Stimulated activated naive CD8-positive, alpha-beta T cell treated with anti-CD3 and anti-CD28 coated beads, Interleukin-15, amount 100 ng/mL, for 72 hours (primary cell): ENCODE measurements at regions not wholly inside any gene's neighbourhood (a gene's known extent, or its start where the extent isn't known, plus 50 kb on each side); places are given as distances from the start of the nearest gene placed in this dataset.
"Not testable (repeated sequence)": the region's sequence is repeated elsewhere in the genome, so short reads cannot be mapped to it uniquely, and the experiment has no call there.

Experiments
- ATAC-seq: fragments of 150-1000 bp; cut with Tn5 transposase; 2 replicates; pipeline ENCODE4 v1.10.0; 2021; ENCODE audit warnings: mild to moderate bottlenecking, moderate library complexity
- DNase-seq, 2 donors: peaks; one replicate each; pipeline ENCODE4 v3.0.0; 2021 to 2022
- H3K27ac Mint-ChIP-seq, 2 donors: one replicate each; pipeline ENCODE4 v1.8.0; 2022; ENCODE audit warnings: mild to moderate bottlenecking in 2 of 2, mixed read lengths in 2 of 2, moderate library complexity in 2 of 2
- H3K27me3 Mint-ChIP-seq: one replicate; pipeline ENCODE4 v1.8.0; 2022; ENCODE audit warnings: mixed read lengths
- H3K4me1 Mint-ChIP-seq: one replicate; pipeline ENCODE4 v1.8.0; 2022; ENCODE audit warnings: mild to moderate bottlenecking, mixed read lengths
- H3K4me3 Mint-ChIP-seq, 2 donors: one replicate each; pipeline ENCODE4 v1.8.0; 2022; ENCODE audit warnings: mild to moderate bottlenecking in 2 of 2, mixed read lengths in 2 of 2, moderate library complexity in 1 of 2
- H3K9me3 Mint-ChIP-seq, 2 donors: one replicate each; pipeline ENCODE4 v1.8.0; 2022; ENCODE audit warnings: mixed read lengths in 2 of 2

DNA sequence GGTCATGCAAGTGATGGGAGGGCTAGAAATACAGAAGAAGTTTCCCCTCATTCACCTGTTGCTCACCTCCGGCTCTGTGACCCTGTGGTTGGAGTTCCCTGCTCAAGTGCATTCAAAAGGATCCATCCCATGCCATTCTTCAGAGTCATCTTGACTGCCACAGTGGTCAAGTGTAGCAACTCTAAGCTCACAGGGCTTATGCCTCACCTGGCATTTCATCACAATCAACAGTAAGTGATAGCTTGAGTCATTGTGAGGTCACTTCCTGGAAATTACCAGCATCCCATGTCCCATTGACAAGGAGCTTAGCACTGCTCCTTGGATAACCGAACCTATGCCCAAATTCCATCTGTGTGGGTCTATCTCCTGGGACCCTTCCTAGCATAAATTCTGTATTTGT, 55.6 kb downstream of the OR4C45 start:
- H3K9me3 Mint-ChIP-seq: peaks cover 16 to 25% of the 10 kb centered on the region in 2 donors
- H3K27me3 Mint-ChIP-seq: no peaks in the 10 kb centered on the region
- no peaks in the 10 kb centered on the region for H3K4me1 Mint-ChIP-seq
- no peak overlapping the region for H3K27ac Mint-ChIP-seq
- no peak for ATAC-seq
- H3K4me3 Mint-ChIP-seq: no peak overlapping the region
- DNase-seq: no peak

DNA sequence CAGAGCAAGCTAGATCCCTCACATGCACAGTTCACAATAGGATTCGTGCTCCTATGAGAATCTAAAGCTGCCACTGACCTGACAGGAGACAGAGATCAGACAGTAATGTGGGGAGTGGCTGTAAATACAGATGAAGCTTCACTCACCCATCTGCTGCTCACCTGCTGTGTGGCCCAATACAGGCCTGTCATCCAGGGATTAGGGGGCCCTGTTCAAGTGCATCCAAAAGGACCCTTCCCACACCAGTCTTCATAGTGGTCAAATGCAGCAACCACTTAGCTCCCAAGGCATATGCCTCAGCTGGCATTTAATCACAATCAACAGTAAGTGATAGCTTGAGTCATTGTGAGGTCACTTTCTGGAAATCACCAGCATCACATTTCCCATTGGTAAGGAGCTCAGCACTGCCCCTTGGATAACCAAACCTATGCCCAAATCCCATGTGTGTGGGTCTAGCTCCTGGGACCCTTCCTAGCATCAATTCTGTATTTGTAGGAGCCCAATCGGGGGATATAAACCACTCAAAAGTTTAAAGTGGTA, 65.6 kb downstream of the OR4C45 start:
- no peak for DNase-seq
- Mint-ChIP-seq H3K27me3 (no peaks in the 10 kb centered on the region), H3K27ac (no peak overlapping the region), H3K9me3 (peaks cover 9 to 11% of the 10 kb centered on the region in 2 donors), H3K4me1 (no peaks in the 10 kb centered on the region), H3K4me3 (no peak overlapping the region)
- ATAC-seq: no peak

GRCh38 chr11:50102916-50103315, 70.2 kb downstream of the OR4C45 start:
- no peak overlapping the region for H3K4me3 Mint-ChIP-seq
- DNase-seq (no peak), ATAC-seq (no peak)
- H3K4me1 Mint-ChIP-seq: no peaks in the 10 kb centered on the region
- peaks cover 0 to under 1% of the 10 kb centered on the region in 2 donors for H3K9me3 Mint-ChIP-seq
- no peaks in the 10 kb centered on the region for H3K27me3 Mint-ChIP-seq
- no peak overlapping the region for H3K27ac Mint-ChIP-seq

- not testable (repeated sequence) for DNase-seq, H3K4me1 Mint-ChIP-seq, ATAC-seq, H3K4me3 Mint-ChIP-seq, H3K27ac Mint-ChIP-seq, H3K27me3 Mint-ChIP-seq
- peaks cover 8 to 29% of the 10 kb centered on the region in 2 donors for H3K9me3 Mint-ChIP-seq
Measured at GRCh38 chr11:50140686-50141085, 108.0 kb downstream of the OR4C45 start.

- DNase-seq, H3K27ac Mint-ChIP-seq, H3K4me1 Mint-ChIP-seq, H3K27me3 Mint-ChIP-seq, ATAC-seq, H3K4me3 Mint-ChIP-seq: not testable (repeated sequence)
- H3K9me3 Mint-ChIP-seq: peaks cover 30 to 51% of the 10 kb centered on the region in 2 donors
Measured at GRCh38 chr11:50146308-50146707, 113.6 kb downstream of the OR4C45 start.

GRCh38 chr11:50147946-50148345, 115.3 kb downstream of the OR4C45 start:
- peaks cover 35 to 58% of the 10 kb centered on the region in 2 donors for H3K9me3 Mint-ChIP-seq
- H3K27me3 Mint-ChIP-seq, DNase-seq, H3K4me1 Mint-ChIP-seq, H3K4me3 Mint-ChIP-seq, ATAC-seq, H3K27ac Mint-ChIP-seq: not testable (repeated sequence)

GRCh38 chr11:50155508-50155907, 122.8 kb downstream of the OR4C45 start:
- DNase-seq (no peak), ATAC-seq (no peak)
- Mint-ChIP-seq H3K27ac (no peak overlapping the region), H3K9me3 (peaks cover 30 to 51% of the 10 kb centered on the region in 2 donors), H3K4me1 (no peaks in the 10 kb centered on the region), H3K4me3 (no peak overlapping the region), H3K27me3 (no peaks in the 10 kb centered on the region)

GRCh38 chr11:50164050-50164449, 131.4 kb downstream of the OR4C45 start:
- ATAC-seq: no peak

GRCh38 chr11:50169634-50170033, 137.0 kb downstream of the OR4C45 start:
- Mint-ChIP-seq H3K4me1 (no peaks in the 10 kb centered on the region), H3K27me3 (no peaks in the 10 kb centered on the region), H3K4me3 (no peak overlapping the region), H3K27ac (no peak overlapping the region), H3K9me3 (peaks cover 8 to 23% of the 10 kb centered on the region in 2 donors)
- ATAC-seq (no peak), DNase-seq (no peak)

More at GRCh38 chr11:50164050-50164449, 131.4 kb downstream of the OR4C45 start:
- no peak for DNase-seq
- Mint-ChIP-seq H3K9me3 (peaks cover 14 to 42% of the 10 kb centered on the region in 2 donors), H3K4me1 (no peaks in the 10 kb centered on the region), H3K4me3 (no peak overlapping the region), H3K27ac (no peak overlapping the region), H3K27me3 (no peaks in the 10 kb centered on the region)

GRCh38 chr11:50170115-50170514, 137.4 kb downstream of the OR4C45 start:
- DNase-seq (no peak), ATAC-seq (no peak)
- no peaks in the 10 kb centered on the region for H3K27me3 Mint-ChIP-seq
- no peaks in the 10 kb centered on the region for H3K4me1 Mint-ChIP-seq
- H3K9me3 Mint-ChIP-seq: peaks cover 8 to 23% of the 10 kb centered on the region in 2 donors
- H3K27ac Mint-ChIP-seq: no peak overlapping the region
- no peak overlapping the region for H3K4me3 Mint-ChIP-seq

DNA sequence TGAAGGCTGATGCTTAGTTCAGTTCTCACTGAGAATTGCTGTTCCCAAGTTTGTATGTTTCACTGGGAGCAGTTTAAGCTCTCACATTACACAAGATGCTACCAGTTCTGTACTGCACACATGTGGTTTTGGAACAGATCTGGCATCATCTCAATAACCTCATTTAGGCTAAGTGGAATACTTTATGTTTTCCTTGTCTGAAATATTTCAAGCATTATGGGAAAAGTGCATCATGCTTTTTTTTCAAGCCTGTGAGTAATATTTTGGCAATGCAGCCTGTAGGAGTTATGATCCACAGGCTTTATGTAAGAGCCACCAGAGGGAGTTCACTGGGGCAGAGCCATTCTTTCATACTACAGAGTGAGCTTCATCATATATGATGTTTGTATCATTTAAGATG, 141.5 kb downstream of the OR4C45 start:
- H3K9me3 Mint-ChIP-seq: peaks cover 0 to 17% of the 10 kb centered on the region in 2 donors
- peak; percentile 76 for ATAC-seq
- H3K4me3 Mint-ChIP-seq: no peak overlapping the region
- no peak for DNase-seq
- no peak overlapping the region for H3K27ac Mint-ChIP-seq
- H3K4me1 Mint-ChIP-seq: no peaks in the 10 kb centered on the region
- H3K27me3 Mint-ChIP-seq: no peaks in the 10 kb centered on the region

GRCh38 chr11:50174975-50175374, 142.3 kb downstream of the OR4C45 start:
- Mint-ChIP-seq H3K4me3 (no peak overlapping the region), H3K27me3 (no peaks in the 10 kb centered on the region), H3K4me1 (no peaks in the 10 kb centered on the region), H3K9me3 (peaks cover 0 to 9% of the 10 kb centered on the region in 2 donors), H3K27ac (no peak overlapping the region)
- DNase-seq (no peak), ATAC-seq (no peak)

DNA sequence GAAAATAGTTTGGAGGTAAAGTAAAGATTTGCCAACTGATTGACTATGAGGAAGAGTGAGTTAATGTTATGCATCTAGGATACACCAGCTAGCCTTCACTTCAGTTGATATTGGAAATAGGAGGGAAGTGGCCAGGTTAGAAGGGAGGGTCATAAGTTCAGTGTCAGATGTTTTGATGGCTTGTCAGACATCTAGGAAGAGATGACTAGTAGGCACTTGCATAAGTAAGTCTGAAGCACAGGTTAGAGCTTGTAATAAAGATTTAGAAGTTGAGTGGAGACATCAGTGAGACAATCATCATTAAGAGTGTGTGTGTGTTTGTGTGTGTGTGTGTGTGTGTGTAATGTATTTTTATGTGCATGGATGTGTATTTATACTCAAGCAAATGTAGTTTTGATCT, 146.1 kb downstream of the OR4C45 start:
- ATAC-seq: peak; percentile 72
- no peak for DNase-seq
- Mint-ChIP-seq H3K4me3 (no peak overlapping the region), H3K9me3 (peaks cover 0 to 7% of the 10 kb centered on the region in 2 donors), H3K27ac (no peak overlapping the region), H3K4me1 (no peaks in the 10 kb centered on the region), H3K27me3 (no peaks in the 10 kb centered on the region)

GRCh38 chr11:50181334-50181733, 148.7 kb downstream of the OR4C45 start:
- Mint-ChIP-seq H3K4me3 (no peak overlapping the region), H3K27ac (no peak overlapping the region), H3K9me3 (peaks cover 8 to 17% of the 10 kb centered on the region in 2 donors), H3K27me3 (no peaks in the 10 kb centered on the region), H3K4me1 (no peaks in the 10 kb centered on the region)
- ATAC-seq (no peak), DNase-seq (no peak)

- Mint-ChIP-seq H3K4me3 (no peak overlapping the region), H3K27ac (no peak overlapping the region), H3K4me1 (no peaks in the 10 kb centered on the region), H3K9me3 (peaks cover 8 to 17% of the 10 kb centered on the region in 2 donors), H3K27me3 (no peaks in the 10 kb centered on the region)
- ATAC-seq (no peak), DNase-seq (no peak)
Measured at GRCh38 chr11:50182486-50182885, 149.8 kb downstream of the OR4C45 start.

DNA sequence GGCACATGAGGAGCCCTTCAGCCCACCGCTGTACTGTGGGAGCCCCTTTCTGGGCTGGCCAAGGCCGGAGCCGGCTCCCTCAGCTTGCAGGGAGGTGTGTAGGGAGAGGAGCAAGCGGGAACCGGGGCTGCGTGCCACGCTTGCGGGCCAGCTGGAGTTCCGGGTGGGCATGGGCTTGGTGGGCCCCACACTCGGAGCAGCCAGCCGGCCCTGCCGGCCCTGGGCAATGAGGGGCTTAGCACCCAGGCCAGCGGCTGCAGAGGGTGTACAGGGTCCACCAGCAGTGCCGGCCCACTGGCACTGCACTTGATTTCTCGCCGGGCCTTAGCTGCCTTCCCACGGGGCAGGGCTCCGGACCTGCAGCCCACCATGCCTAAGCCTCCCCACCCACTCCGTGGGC, 150.5 kb downstream of the OR4C45 start:
- H3K27me3 Mint-ChIP-seq, DNase-seq, H3K4me1 Mint-ChIP-seq, H3K4me3 Mint-ChIP-seq, H3K27ac Mint-ChIP-seq, ATAC-seq: not testable (repeated sequence)
- H3K9me3 Mint-ChIP-seq: peaks cover 8 to 15% of the 10 kb centered on the region in 2 donors

DNA sequence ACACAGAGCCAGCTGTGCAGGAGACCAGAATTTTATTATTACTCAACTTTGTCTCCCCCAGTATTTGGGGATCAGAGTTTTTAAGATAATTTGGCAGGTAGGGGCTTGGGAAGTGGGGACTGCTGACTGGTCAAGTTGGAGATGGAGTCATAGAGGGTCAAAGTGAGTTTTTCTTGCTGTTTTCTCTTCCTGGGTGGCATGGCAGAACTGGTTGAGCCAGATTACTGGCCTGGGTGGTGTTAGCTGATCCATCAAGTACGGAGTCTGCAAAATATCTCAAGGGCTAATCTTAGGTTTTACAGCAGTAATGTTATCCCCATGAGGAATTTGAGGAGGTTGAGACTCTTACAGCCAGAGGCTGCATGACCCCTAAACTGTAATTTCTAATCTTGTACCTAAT, 153.5 kb downstream of the OR4C45 start:
- no peaks in the 10 kb centered on the region for H3K4me1 Mint-ChIP-seq
- H3K27ac Mint-ChIP-seq: no peak overlapping the region

More for the DNA sequence above, 153.5 kb downstream of the OR4C45 start:
- no peak for DNase-seq
- Mint-ChIP-seq H3K9me3 (peaks cover 11 to 13% of the 10 kb centered on the region in 2 donors), H3K27me3 (no peaks in the 10 kb centered on the region), H3K4me3 (no peak overlapping the region)
- ATAC-seq: no peak
